Testis (tissue), 2 donors: ENCODE measurements at regions not wholly inside any gene's neighbourhood (a gene's known extent, or its start where the extent isn't known, plus 50 kb on each side); places are given as distances from the start of the nearest gene placed in this dataset.

Source experiments
- DNase-seq: peaks from one replicate; pipeline ENCODE4 v3.0.0-alpha.2; 2019
- H3K27ac ChIP-seq, 2 donors: fragments of 200-600 bp; sonication (generic); one replicate each; pipeline ENCODE4 v1.5.1; 2019
- H3K27me3 ChIP-seq: fragments of 200-600 bp; sonication (generic); one replicate; pipeline ENCODE4 v1.5.1; 2019
- H3K36me3 ChIP-seq: fragments of 200-600 bp; sonication (generic); one replicate; pipeline ENCODE4 v1.5.1; 2017; ENCODE audit warnings: low read depth; ENCODE audit errors: missing control alignments
- H3K4me1 ChIP-seq: fragments of 200-600 bp; sonication (generic); one replicate; pipeline ENCODE4 v1.5.1; 2019
- H3K4me3 ChIP-seq, 2 donors: fragments of 200-600 bp; sonication (generic); one replicate each; pipeline ENCODE4 v1.5.1; 2017 to 2019
- H3K9me3 ChIP-seq: fragments of 200-600 bp; sonication (generic); one replicate; pipeline ENCODE4 v1.5.1; 2017
- POLR2A ChIP-seq: fragments of 450-650 bp; IDR thresholded peaks from one replicate; pipeline ENCODE4 v1.6.1; 2017; ENCODE audit warnings: antibody characterized with exemption, mild to moderate bottlenecking, moderate library complexity
- WGBS, 2 donors: methylation state at CpG; one replicate each; pipeline ENCODE4 v1.1.5; 2018; 5-methylcytosine and 5-hydroxymethylcytosine counted together
- intact Hi-C: fragments of 100-400 bp; cut with DNase I; formaldehyde crosslinking; loops from one replicate; pipeline ENCODE4 v1.15.1; 2023; ENCODE audit warnings: low total_unique reads
- TF ChIP-seq, protein P1 (sequence below), 3 experiments: fragments of 450-650 bp in 2 of 3; fragments of 200-600 bp in 1 of 3; sonication (generic) in 1 of 3; IDR thresholded peaks; one replicate each; pipeline ENCODE4 v1.5.1; 2016 to 2019; ENCODE audit warnings: antibody characterized with exemption in 3 of 3, mild to moderate bottlenecking in 2 of 3, moderate library complexity in 1 of 3

DNA sequence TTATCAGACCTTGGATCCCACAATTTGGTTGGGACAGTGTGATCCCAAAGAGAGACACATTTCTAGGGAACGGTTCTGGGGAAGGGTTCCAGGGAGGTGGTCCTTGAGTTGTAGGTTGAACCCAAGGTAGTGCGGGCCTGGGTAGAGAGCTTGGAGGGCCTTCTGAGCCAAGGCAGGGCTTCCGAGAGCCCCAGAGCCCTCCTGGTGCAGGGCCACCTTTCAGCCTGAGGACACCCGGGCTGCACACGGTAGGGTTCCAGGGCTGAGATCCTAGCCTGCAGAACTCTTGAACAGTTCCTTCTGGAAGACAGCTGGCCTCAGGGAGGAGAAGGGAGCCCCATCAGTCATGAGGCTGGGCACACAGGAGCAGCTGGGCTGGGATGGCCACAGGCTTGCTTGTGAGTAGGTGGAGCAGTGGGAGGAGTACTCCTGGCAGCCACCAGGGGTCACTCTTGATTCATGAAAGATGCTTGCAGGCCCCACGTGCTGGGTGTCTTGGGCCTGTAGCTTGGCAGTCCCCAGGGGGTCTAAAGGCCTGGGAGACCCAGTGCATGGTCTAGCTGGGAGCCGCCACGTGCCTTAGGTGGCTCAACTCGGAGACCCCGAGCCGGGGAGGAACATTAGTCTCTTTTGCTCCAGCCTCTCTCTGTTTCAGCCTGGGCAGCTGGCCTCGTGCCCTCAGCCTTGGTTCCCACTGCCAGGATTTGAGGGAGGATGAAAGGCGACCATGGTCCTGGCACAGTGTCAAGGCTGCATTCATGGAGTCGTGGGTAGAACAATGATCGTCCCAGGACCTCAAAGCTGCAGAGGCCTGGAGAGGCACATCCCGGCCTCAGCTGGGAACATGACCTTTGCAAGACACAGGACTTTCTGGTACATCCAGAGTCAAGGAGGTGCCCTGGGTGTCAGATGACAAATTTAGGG is 381.6 kb downstream of the TYW1 start:
- no peak overlapping the region for H3K27ac ChIP-seq
- no peaks in the 10 kb centered on the region for H3K27me3 ChIP-seq
- peak; percentile 88 for DNase-seq
- H3K4me1 ChIP-seq: peaks cover 8% of the 10 kb centered on the region
- no peaks in the 10 kb centered on the region for H3K36me3 ChIP-seq
- 30 to 31% methylated on average over 9 to 15 of the region's 16 CpGs for WGBS, 2 donors
- TF ChIP-seq POLR2A: no peak
- TF ChIP-seq, protein P1, sequence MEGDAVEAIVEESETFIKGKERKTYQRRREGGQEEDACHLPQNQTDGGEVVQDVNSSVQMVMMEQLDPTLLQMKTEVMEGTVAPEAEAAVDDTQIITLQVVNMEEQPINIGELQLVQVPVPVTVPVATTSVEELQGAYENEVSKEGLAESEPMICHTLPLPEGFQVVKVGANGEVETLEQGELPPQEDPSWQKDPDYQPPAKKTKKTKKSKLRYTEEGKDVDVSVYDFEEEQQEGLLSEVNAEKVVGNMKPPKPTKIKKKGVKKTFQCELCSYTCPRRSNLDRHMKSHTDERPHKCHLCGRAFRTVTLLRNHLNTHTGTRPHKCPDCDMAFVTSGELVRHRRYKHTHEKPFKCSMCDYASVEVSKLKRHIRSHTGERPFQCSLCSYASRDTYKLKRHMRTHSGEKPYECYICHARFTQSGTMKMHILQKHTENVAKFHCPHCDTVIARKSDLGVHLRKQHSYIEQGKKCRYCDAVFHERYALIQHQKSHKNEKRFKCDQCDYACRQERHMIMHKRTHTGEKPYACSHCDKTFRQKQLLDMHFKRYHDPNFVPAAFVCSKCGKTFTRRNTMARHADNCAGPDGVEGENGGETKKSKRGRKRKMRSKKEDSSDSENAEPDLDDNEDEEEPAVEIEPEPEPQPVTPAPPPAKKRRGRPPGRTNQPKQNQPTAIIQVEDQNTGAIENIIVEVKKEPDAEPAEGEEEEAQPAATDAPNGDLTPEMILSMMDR (IDR thresholded peaks at IDR 0.05): peak; percentile 75 to 82 (median 75)
- intact Hi-C loops: no loop called here
- H3K4me3 ChIP-seq: no peak overlapping the region
- no peaks in the 10 kb centered on the region for H3K9me3 ChIP-seq

DNA sequence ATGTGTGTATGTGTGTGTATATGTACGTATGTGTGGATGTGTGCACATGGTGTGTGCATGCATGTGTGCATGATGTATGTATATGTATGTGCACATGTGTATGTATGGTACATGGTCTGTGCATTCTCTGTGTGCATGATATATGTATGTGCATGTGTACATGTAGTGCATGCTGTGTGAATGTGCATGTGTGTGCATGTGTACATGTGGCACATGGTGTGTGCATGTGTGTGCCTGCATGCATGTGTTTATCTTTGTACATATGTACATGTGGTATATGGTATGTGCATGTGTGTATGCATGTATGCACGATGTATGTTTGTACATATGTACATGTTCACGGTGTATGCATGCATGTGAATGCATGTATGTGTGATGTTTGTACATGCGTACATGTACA is 383.7 kb downstream of the TYW1 start:
- TF ChIP-seq POLR2A: no peak
- TF ChIP-seq, protein P1 (IDR thresholded peaks at IDR 0.05): no peak

DNA sequence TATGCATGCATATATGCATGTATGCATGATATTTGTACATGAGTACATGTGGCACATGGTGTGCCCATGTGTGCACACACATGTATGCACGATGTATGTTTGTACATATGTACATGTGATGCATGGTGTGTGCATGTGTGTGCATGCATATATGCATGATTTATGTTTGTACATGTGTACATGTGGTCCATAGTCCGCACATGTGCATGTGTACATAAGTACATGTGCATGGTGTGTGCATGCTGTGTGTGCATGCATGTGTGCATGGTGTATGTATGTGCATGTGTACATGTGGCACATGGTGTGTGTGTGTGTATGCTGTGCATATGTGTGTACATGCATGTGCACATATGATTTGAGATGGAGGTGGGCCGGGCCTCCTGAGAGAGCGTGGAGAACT is 384.2 kb downstream of the TYW1 start:
- Histone ChIP-seq H3K27ac (no peak overlapping the region), H3K4me1 (peaks cover 8% of the 10 kb centered on the region), H3K4me3 (no peak overlapping the region), H3K36me3 (no peaks in the 10 kb centered on the region), H3K9me3 (no peaks in the 10 kb centered on the region), H3K27me3 (no peaks in the 10 kb centered on the region)
- TF ChIP-seq POLR2A: no peak
- 55 to 61% methylated on average over 4 of the region's 4 CpGs for WGBS, 2 donors
- DNase-seq: no peak
- intact Hi-C loops: no loop called here

More for the DNA sequence above, 383.7 kb downstream of the TYW1 start:
- Histone ChIP-seq H3K27me3 (no peaks in the 10 kb centered on the region), H3K9me3 (no peaks in the 10 kb centered on the region), H3K27ac (no peak overlapping the region), H3K4me3 (no peak overlapping the region), H3K4me1 (peaks cover 8% of the 10 kb centered on the region), H3K36me3 (no peaks in the 10 kb centered on the region)
- intact Hi-C loops: no loop called here
- 62 to 70% methylated on average over 4 of the region's 4 CpGs for WGBS, 2 donors
- no peak for DNase-seq

DNA sequence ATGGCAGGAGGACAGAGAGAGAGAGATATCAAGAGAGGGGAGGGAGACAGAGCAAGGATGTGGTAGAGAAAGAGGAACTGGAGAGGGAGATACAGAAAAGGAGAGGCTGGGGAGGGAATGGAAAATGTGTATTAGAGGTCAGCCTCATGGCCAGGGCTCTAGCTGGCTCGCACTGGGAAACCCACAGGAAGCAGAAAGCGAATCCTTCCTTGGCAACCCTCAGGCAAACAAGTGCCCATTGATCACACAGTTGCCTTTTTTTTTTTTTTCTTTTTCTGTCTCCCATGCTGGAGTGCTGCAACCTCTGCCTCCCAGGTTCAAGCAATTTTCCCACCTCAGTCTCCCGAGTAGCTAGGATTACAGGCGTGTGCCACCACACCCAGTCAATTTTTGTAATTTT is 391.2 kb downstream of the TYW1 start:
- TF ChIP-seq POLR2A: no peak
- TF ChIP-seq, protein P1 (IDR thresholded peaks at IDR 0.05): no peak
- H3K4me1 ChIP-seq: no peaks in the 10 kb centered on the region
- intact Hi-C loops: no loop called here
- H3K27me3 ChIP-seq: no peaks in the 10 kb centered on the region
- H3K9me3 ChIP-seq: no peaks in the 10 kb centered on the region
- no peaks in the 10 kb centered on the region for H3K36me3 ChIP-seq
- no peak overlapping the region for H3K4me3 ChIP-seq
- no peak for DNase-seq
- H3K27ac ChIP-seq: no peak overlapping the region
- WGBS, 2 donors: 86 to 91% methylated on average over 4 of the region's 4 CpGs

DNA sequence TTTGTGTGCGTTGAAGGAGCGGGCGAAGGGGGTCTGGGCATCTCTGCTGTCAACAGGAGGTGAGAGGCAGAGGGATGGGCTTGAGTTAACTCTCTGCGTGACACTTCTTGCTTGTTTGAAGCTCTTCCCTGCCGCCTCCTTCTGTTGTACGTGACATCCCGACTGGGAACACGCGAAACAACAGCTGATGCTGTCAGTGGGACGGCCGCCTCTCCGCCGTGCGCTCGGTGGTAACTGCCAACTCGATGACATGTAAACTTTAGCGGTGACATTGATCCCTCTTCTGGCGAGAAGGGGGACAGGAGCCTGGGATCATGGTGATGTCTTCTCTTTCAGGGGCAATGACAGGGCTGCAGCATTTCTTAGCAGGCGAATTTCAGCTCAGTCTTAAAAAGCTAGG is 394.5 kb downstream of the TYW1 start:
- WGBS, 2 donors: 84 to 87% methylated on average over 19 of the region's 19 CpGs
- no peaks in the 10 kb centered on the region for H3K4me1 ChIP-seq
- H3K9me3 ChIP-seq: no peaks in the 10 kb centered on the region
- no peak overlapping the region for H3K4me3 ChIP-seq
- no peak overlapping the region for H3K27ac ChIP-seq
- DNase-seq: no peak
- H3K36me3 ChIP-seq: no peaks in the 10 kb centered on the region
- H3K27me3 ChIP-seq: no peaks in the 10 kb centered on the region
- no peak for TF ChIP-seq POLR2A
- TF ChIP-seq, protein P1 (IDR thresholded peaks at IDR 0.05): no peak
- intact Hi-C loops: no loop called here
